Activated CD8-positive, alpha-beta memory T cell treated with anti-CD3 and anti-CD28 coated beads, Interleukin-2, amount 50 U/mL, for 4 hours (primary cell): ENCODE measurements at regions not wholly inside any gene's neighbourhood (a gene's known extent, or its start where the extent isn't known, plus 50 kb on each side); places are given as distances from the start of the nearest gene placed in this dataset.

Experiments
- DNase-seq: peaks from one replicate; pipeline ENCODE4 v3.0.0-alpha.2; 2020

- DNase-seq: no peak
Measured at GRCh38 chr18:24741965-24742724, 281.7 kb downstream of the HRH4 start.

- DNase-seq: no peak
Measured at GRCh38 chr18:24754583-24755253, 294.3 kb downstream of the HRH4 start.

- no peak for DNase-seq
Measured at GRCh38 chr18:24756385-24756784, 295.9 kb downstream of the HRH4 start.

GRCh38 chr18:24757134-24757533 is 296.7 kb downstream of the HRH4 start:
- no peak for DNase-seq

DNA sequence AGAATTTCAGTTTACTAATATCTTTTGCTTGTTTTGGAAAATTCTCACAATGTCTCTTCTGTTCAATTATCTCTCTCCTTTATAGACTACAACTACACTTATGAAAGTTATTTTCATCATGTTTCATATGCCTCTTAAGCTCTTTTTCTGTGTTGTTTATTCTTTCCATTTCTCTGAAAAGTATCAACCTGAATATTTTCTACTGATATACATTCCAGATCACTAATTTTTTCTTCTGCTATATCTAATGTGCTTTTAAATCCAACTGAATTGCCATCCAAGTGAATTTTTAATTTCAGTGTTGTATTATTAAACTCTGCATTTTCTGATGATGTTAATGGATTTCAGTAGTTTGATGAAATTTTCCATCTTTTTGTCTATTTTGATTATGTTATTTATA is 301.3 kb downstream of the HRH4 start:
- no peak for DNase-seq

- DNase-seq: no peak
Measured at GRCh38 chr18:24762511-24762910, 302.1 kb downstream of the HRH4 start.

- DNase-seq: no peak
Measured at GRCh38 chr18:24763765-24764513, 303.5 kb downstream of the HRH4 start.

GRCh38 chr18:24764766-24765165 is 304.3 kb downstream of the HRH4 start:
- no peak for DNase-seq

DNA sequence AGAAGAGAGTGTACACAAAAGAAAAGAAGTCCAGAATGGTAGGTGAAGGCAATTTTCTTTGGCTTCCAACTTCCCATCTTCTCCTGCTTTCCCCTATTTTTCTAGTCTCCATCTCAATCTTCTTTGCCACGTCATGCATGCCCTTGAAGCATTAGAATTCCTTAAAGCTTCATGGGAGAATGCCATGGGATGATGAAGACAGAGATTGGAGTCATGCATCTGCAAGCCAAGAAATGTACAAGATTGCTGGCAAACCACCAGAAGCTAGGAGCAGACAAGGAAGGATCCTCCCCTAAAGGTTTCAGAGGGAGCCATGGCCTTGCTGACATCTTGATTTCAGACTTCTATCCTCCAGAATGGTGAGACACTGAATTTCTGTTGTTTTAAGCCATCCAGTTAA is 305.9 kb downstream of the HRH4 start:
- DNase-seq: no peak

DNA sequence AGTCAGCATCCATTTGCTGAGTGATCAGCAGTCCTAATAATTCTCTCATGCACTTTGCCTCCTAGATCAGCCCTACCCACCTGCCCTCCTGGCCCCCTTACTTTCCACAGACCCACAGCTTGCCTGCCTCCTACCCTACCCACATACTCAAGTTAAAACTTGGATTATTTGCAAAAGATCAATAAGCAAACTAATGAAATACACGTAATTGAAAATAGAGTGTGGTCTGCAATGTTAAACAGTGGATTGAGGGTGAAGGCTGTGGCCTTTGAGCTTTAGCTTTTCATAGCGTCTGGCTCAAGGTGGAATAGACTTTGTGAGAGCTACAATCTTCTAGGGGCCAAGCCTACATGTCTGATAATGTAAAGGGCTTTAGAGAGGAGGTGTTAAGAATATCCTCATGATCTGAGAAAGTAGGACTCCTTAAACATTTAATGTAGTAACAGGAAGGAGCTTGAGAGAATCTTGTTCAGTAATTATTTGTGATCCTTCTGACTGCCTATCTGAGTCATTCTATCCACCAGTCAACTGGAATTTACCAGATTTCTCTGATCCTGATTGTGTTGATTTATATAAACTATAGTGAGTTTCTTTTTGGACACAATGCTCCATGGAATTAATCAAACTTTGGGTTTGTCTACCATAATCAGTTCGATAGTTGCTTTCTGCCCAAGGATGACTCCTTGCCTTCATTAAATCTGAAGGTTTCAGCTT is 310.0 kb downstream of the HRH4 start:
- DNase-seq: no peak

DNA sequence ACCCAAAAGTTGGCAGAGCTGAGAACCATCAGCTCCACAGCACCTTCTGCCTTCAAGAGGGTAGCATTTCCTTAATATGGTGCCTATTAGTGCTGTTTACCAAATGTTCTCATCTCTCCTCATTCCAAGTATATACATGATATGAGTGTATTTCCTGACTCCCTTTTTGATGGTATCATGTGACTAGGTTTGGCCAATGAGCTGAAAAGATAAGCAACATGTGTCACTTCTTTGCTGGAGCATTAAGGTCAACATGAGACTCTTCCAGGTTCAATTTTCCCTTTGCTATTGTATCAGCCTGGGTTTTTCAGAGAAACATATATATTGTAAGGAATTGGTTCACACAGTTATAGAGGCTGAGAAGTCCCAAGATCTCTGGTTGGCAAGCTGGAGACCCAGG is 310.9 kb downstream of the HRH4 start:
- DNase-seq: no peak

DNA sequence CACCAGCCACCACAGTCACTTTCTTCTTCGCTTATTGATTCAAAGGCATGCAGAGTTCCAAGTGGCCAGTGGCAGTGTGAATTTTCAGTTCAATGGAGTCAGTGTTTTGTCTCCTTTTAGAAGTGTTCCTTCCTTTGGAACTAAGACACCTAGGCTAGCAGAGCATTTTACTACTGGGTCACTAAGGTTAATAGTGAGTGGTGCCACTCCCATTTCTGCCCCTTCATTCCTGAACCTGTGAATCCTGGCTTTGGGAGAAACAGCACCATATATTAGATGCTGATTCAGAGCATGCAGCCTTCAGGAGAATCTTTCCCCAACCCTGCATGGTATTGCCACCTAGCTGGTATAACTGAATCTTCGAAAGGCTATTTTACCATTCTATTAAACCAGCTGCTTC is 312.7 kb downstream of the HRH4 start:
- DNase-seq: no peak

DNA sequence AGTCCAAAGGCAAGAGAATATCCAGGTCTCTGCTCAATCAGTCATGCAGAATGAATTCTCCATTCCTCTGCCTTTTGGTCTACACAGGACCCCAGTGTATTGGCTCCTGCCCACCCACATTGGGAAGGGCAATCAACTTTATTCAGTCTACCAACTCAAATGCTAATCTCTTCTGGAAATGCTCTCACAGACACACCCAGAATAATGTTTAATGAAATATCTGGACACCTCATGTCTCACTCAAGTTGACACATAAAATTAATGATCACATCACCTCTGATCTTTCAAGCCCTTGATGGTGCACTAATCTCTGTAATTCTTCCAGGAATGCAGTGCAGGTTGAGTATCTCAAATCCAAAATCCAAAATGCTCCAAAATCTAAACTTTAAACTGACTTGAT is 315.6 kb downstream of the HRH4 start:
- no peak for DNase-seq

DNA sequence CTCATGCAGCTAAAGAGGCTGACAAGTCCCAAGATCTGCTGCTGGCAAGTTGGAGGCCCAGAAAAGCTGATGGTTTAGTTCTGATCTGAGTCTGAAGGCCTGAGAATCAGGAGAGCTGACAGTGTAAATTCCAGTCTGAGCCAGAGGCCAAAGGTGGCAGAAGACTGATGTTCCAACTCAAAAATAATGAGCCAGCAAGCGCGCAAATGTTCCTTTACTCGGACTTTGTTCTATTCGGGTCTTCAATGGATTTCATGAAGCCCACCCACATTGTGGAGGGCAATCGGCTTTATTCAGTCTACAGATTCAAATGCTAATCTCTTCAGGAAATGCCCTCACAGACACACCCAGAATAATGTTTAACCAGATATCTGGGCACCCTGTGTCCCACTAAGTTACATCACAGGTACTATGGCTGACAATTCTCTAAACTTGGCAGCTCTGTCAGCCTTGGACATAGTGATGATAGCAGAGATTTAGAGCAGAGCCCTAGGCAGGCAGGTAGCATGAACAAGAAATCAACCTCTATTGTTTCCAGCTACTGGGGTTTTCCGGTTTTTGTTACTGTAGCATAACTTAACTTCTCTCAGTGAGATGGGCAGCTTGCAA is 318.5 kb downstream of the HRH4 start:
- no peak for DNase-seq

DNA sequence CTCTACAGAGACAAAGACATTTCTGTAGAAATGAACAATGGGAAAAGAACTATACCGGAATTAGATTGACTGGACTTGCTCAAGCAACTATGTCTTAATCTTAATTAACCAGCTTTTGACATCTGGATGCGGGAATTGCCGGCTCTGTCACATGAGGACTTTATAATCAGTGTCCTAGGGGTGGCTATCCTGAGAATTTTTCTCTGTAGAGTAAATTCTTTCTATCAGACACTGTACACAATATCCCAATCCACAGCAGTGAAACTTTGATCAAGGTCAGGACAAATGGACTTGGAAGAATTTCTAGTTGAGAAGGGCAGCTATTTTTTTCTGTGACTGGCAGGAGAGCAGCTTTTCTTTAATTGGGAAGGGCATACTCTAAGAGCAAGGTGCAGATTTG is 322.1 kb downstream of the HRH4 start:
- no peak for DNase-seq

- no peak for DNase-seq
Measured at GRCh38 chr18:24785019-24785418, 324.6 kb downstream of the HRH4 start.

DNA sequence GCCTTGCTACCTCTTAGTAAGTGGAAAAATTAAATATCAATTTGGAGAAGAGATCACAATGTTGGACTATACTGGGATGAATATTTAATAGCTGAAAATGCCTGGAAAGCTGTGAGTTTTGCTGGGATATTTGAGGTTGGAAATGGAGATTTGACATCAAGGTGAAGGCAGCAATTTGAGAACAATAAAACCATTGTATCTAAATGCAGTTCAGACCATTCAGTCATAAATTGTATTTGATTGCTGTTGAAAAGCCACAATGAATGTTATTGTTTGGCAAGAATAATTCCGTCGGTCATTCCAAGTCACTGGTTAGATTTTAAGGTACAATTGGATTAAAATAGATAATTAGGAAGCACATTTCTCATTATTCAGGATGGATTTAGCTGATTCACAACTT is 325.6 kb downstream of the HRH4 start:
- DNase-seq: no peak

GRCh38 chr18:24790347-24790746 is 329.9 kb downstream of the HRH4 start:
- no peak for DNase-seq

- no peak for DNase-seq
Measured at GRCh38 chr18:24791751-24792545, 331.5 kb downstream of the HRH4 start.

- no peak for DNase-seq
Measured at GRCh38 chr18:24793742-24794141, 333.3 kb downstream of the HRH4 start.

DNA sequence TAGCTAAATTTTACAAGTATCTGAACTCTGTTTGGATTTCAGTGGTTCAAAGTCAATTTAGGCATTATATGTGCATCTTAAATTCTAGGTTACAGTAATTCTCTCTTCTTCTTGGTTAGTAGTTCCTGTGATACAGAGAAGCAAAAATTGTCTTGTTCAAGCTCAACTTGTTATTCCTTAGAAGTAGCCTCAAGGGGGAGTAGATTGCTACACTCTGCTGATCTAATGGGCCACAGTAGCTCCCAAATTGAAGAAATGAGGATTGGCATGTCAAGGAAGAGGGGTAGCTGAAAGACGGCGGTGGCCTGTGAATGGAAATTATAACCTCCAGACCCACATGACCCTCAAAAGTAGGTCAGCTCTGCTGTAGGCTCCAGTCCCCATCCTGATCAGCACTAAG is 334.7 kb downstream of the HRH4 start:
- no peak for DNase-seq

DNA sequence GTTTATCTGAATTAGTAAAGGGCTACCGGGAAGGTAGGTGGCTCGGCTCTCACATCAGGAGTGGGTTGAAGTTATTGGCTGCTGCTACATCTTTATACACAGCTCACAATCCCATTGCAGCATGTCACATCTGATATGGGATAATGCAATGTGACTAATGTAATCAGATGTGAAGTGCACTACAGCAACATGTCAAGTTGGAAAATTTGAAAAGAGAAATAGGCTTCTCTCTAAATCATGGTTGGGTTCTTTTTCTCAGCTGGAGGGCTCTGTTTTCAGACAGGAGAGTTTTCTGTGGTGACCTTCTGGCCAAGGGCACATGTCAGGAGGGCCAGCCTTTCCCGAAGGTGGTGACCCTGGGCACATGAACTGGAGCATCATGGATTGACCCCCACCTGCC is 337.5 kb downstream of the HRH4 start:
- DNase-seq: no peak
